ENCODE measurements at regions not wholly inside any gene's neighbourhood (a gene's known extent, or its start where the extent isn't known, plus 50 kb on each side); places are given as distances from the start of the nearest gene placed in this dataset.

GRCh38 chr12:75816897-75817296, 214.7 kb downstream of the PHLDA1 start:
- TF ChIP-seq, protein P1, sequence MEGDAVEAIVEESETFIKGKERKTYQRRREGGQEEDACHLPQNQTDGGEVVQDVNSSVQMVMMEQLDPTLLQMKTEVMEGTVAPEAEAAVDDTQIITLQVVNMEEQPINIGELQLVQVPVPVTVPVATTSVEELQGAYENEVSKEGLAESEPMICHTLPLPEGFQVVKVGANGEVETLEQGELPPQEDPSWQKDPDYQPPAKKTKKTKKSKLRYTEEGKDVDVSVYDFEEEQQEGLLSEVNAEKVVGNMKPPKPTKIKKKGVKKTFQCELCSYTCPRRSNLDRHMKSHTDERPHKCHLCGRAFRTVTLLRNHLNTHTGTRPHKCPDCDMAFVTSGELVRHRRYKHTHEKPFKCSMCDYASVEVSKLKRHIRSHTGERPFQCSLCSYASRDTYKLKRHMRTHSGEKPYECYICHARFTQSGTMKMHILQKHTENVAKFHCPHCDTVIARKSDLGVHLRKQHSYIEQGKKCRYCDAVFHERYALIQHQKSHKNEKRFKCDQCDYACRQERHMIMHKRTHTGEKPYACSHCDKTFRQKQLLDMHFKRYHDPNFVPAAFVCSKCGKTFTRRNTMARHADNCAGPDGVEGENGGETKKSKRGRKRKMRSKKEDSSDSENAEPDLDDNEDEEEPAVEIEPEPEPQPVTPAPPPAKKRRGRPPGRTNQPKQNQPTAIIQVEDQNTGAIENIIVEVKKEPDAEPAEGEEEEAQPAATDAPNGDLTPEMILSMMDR (IDR thresholded peaks at IDR 0.05; ENCODE audit: poor library complexity, severe bottlenecking): no peak
- TF ChIP-seq EP300 (conservative IDR thresholded peaks at IDR 0.05; ENCODE audit: poor library complexity, severe bottlenecking): no peak
- TF ChIP-seq EZH2 (IDR thresholded peaks at IDR 0.05; ENCODE audit: borderline replicate concordance, insufficient read depth, low read length, poor library complexity, severe bottlenecking): no peak

All from neural cell (in vitro differentiated cells).